HUDEP-2 (cell line): ENCODE measurements at regions not wholly inside any gene's neighbourhood (a gene's known extent, or its start where the extent isn't known, plus 50 kb on each side); places are given as distances from the start of the nearest gene placed in this dataset.
"Not testable (repeated sequence)": the region's sequence is repeated elsewhere in the genome, so short reads cannot be mapped to it uniquely, and the experiment has no call there.

Experiments used
- DNase-seq, 76 experiments: peaks; one replicate each; lab custom pipeline; 2025; ENCODE audit not compliant: unreplicated experiment in 76 of 76; lab: John Stamatoyannopoulos, UW

DNA sequence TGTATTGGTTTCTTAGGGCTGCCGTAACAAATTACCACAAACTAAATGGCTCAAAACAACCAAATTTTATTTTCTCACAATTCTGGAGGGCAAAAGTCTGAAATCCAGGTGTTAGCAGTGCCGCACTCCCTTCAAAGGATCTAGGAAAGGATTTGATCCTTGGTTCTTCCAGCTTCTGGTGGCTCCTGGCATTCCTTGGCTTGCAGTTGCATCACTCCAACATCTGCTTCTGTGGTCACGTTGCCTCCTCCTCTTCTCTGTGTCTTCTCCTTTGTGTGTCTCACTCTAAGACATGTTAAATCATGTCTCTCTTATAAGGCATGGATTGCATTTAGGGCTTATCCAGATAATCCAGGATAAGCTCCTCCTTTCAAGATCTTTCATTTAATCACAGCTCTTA lies 262.2 kb downstream of the MEX3B start:
- no peak for DNase-seq

DNA sequence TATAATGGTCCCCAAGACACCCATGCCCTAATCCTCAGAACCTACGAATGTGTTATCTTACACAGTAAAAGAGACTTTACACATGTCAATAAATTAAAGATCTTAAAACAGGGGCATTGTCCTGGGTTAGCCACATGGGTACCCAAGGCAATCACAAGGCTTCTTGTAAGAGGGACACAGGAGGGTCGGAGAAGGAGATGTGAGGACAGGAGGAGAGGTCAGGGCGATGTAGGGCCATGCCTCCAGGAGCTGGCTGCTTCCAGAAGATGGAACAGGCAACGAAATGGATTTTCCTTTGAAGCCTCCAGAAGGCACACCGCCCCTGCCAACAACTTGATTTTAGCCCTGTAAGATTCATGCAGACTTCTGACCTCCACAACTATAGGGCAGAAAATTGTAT lies 262.7 kb downstream of the MEX3B start:
- no peak for DNase-seq

DNA sequence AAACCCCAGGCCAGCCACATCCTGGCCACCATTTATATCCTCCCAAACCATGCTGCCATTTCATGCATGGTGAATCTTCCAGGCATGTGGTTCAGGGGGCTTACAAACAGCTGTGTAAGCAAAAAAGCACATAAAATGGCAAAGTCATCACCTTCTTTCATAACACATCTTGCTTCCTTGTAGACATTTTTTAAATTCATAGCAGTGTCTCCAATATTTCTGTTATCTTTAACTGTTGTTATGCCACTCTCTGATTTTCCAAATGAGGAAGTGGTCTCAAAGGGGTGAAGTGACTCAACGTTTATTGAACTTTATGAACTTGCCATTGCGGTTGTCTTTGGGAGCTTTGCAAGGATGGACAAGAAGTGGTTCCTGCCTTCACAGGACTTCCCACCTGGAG lies 264.4 kb downstream of the MEX3B start:
- no peak for DNase-seq

DNA sequence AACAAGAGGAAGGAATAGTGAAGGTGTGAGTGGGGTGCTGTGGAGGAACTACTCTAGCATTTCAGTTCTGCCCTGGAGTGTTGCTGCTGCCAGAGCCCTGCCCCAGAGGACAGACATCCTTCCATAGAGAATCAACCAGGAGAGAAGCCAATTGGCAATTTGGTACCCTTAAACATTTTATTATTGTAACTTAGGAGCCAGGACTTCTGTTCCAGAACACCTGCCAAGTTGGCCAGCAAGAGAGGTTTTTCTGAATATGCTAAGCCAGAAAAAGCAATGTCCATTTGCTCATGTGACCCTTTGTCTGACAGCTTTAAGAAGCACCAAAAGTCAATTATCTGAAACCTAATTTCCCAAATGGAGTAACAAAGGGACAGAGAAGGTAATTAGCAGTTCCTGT lies 264.9 kb downstream of the MEX3B start:
- DNase-seq: no peak

DNA sequence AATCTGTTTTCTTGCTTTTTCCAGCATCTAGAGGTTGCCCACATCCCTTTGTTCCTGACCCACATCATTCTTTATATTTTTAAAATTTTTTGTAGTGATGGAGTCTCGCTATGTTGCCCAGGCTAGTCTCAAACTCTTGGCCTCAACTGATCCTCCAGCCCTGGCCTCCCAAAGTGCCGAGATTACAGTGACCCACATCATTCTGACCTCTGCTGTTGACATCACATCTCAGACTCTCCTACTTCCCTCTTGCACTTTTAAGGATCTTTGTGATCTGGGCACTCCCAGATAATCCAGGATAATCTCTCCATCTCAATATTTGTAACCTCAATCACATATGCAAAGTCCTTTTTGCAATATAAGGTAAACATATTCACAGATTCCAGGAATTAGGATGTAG lies 266.6 kb downstream of the MEX3B start:
- no peak for DNase-seq

DNA sequence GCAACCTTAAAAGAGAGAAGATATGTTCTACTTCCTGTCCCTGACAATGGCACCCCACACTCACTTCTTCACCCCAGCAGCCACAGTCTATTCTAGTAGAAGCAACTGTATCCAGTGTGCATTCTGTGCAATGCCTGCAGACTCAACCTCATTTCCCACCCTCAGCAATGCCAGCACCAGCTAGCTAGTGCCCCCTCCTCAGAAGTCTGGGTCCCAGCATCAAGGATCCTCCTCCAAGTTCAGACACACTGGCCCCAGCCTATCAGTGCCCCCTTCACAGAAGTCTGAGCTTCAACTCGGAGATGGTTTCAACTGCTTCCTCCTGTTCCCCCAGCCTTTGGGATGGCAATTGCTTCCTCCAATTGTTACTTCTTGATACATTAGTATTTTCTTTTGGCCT lies 268.3 kb downstream of the MEX3B start:
- no peak for DNase-seq

DNA sequence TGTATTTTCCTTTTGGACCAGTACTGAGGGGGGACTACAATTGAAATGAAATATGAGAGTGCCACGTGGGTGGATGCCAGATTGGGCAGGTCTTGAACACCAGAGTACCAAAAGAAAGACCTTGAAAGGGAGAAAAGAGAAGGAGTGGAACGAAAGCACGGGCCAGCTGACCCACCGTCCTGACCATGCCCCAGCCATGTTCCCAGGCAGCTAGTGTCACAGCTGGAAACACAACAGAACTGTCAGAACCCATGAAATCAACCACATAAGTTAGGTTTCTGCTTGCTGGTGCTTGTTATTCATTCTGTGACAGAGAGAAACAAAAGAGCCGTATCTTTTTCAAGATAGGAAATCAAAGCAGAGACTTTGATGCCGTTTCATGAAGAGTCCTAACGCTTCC lies 268.8 kb downstream of the MEX3B start:
- no peak for DNase-seq

DNA sequence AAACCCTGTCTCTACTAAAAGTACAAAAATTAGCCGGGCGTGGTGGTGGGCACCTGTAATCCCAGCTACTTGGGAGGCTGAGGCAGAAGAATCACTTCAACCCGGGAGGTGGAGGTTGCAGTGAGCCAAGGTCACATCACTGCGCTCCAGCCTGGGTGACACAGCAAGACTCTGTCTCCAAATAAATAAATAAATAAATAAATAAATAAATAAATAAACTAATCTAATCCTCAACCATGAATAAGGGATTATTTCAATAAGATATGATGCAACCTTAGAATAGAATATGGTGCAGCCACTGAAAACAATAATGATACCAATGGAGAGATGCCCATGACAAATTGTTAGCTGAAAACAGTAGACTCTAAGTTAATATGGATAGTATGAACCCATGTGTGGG lies 270.0 kb downstream of the MEX3B start:
- not testable (repeated sequence) for DNase-seq

DNA sequence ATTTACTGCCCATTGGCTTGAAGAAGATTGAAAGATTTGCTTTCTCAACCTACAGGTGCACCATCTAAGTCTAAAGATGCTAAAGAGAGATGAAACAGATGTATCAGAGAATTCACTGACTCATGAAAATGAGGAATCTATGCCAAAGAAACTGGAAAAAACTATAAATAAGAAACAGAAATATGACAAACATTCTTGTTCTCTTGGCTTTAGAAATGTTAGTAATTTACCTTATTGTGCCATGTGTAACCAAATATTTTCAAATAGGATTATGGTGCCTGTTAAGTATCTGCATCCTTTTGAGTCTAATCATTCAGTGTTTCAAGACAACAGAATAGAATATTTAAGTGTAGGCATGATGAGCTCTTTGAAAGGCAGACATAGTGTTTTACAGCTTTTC lies 271.5 kb downstream of the MEX3B start:
- DNase-seq: no peak

DNA sequence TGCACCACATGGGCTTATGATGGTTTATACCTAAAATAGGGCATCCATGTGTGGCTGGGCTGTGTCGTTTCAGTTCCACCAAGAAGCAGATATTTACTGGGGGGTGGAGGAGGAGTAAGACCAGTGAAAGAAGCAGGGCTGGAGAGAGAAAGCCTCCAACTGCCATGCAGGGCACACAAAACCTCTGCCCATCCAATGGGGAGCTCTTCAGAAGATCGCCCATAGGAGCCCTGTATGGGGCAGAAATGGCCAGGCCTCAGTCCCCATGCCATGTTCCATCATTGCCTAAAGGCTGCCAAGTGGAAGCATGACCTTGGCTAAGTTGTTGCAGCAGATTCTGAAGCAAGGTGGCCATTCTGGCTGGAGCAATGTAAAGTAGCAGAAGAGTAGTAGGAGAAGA lies 277.0 kb downstream of the MEX3B start:
- no peak for DNase-seq

DNA sequence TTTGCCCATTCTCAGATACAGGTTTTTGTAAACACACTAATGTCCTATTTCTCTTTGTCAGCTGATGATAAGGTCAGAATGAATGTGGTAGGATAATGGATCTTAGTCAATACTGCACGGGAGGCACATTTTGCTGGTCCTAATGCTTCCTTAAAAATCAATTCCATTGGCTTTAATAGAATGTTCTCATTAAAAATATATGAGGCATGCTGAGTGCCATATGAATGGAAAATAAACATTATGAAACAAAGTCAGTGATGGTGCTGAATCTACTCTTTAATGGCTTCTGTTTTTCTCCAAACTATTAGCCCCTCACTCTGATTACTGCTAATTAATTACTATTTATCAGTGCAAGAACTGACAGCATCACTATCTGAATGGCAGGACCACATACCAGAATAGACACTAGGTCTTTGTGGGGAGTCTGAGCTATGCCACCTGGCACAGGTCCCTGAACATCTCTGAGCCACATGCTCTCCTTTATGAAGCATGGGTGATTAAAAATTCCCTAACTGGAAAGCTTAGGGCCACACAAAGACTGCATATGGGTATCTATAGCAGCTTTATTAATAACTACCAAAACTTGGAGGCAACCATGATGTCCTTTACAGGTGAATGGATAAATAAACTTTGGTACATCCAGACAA lies 278.9 kb downstream of the MEX3B start:
- DNase-seq: no peak

DNA sequence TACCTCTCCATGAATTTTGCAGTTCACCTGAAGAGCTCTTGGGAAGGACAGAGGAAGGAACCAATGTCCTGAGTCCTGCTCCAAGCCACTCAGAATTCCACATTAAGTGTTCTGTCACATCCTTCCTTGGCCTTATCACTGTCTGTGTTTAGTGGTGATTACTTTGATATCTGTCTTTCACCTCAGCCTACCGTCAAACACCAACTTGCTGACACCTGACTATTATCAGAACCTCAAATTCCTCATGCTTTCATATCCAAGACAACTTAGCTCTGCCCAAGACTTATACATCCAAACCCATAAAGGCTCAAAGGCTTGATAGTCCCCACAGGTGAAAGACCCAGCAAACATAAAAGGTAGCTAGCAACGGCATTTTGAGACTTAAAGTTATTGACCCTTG lies 280.0 kb downstream of the MEX3B start:
- DNase-seq: no peak

DNA sequence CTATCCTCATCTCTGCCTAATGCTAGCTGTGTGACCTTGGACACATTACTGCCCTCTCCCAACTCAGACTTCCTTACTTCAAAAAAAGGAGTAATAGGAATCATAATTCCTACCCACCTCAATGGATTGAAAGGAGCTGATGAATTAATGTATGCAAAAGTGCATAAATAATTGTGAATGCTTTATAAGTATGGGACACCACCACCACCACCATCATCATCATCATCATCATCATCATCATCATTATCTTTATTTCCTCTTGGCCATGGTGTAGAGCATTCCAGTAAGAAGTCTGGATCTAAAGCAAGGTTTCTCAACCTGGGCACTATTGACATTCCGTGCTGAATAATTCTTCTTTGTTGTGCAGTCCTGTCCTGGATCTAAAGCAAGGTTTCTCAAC lies 282.5 kb downstream of the MEX3B start:
- no peak for DNase-seq

DNA sequence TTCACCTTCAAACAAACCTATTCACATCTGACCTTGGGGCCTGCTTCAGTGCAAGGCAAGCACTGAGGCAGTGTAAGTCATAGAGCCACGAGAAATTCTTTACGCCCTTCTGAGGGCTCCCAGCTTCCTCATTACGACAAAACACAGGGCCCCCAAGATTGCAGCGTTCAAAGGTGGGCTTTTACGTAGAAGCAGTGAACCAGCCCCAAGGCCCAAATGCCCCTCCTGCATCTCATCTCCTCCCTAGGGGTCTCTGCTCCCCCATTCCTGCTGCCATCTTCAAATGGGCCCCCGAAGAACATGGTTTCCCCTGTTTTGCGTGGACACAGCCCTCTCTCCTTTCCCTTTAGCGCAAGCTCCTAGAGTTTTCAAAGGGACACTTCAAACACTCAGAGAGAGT lies 285.1 kb downstream of the MEX3B start:
- DNase-seq: no peak

DNA sequence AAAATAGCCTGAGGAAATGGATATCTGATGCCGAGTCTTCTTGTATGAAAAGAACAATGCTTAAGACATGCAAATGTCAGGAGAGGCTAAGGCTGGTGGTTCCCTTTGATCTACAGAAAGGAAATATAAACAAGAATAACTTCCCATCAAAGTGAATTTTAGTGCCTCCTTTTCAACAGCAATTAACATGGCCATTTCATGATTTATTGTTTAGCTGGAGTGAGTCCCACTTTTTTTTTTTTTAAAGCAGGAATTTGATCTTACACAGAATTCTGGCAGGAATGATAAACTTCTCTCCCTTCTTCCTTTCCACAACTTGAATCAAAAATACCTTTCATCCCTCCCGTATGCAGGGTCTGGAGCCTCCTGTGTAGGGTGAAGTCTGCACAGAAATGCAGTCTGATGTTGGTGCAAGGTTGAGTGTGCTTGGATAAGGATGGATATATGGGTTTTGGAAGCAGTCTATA lies 287.0 kb downstream of the MEX3B start:
- no peak for DNase-seq

DNA sequence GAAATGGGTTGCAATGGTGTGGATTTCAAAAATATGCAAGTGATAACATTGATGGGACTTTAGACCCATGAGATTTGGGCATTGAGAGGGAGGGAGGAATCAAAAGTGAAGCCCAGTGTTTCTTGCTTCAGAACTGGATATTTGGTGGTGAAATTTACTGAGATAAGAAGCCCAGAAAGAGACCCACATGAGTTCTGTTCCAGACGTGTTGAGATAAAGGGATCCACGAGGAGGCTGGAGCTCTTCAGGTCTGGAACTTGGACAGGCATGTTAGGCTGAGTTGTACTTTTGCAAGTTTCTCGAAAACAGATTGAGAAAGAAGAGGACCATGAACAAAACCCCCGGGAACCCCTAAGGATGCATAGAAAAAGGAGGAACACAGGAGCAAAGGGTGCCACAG lies 290.2 kb downstream of the MEX3B start:
- DNase-seq: no peak

DNA sequence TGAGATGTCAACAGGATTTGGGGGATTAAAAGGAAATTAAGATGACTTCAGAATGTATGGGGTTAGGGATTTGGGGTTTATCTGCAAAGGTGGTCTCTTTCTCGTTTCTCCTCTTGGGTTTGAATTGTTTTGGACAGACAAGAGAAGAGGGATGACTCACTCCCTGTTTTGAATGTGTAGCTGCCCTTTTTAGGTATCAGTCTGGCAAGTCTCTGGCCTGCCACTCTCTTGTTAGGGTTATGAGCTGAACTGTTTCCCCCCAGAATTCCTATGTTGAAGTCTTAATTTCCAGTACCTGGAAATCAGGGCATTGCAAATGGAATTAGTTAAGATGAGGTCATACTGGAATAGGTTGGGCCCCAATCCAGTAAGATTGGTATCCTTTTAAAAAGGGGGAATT lies 291.7 kb downstream of the MEX3B start:
- no peak for DNase-seq

DNA sequence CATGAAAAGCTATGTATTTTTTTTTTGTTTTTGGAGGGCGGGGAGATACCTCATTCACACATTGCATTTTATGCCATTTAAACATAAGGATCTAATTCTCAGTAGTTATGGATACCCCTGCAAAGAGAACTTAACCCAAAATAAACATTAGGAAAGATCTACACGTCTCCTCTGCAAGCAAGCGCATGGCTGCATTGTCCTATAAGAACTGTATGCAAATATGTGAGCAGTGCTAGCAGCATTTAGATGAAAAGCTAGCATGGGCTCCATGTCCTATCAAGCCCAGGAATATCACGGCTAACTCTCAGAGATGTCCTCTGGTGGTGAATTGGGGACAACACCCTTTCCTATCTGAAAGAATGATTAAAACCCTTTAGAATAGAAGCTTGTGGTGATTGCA lies 292.8 kb downstream of the MEX3B start:
- no peak for DNase-seq

DNA sequence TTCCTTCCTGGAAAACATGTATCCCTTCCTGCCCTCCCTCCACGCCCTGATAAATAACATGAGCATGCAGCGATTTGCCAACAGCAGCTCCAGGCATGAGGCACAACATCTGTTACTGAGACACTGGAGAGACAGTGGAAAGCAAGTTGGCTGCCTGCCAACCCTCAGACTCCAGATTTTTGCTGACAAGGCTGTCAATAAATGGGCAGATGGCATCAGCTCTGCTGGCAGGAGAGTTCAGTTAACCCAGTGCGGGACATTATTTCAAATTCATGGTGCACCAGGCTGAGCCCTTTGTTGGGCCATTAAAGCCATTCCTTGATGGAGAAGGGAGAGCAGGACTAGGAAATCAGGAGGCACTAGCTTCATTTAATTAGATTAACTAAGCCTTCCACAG lies 293.3 kb downstream of the MEX3B start:
- peak in 7 of 76 experiments; percentile 1 to 16 (median 6) for DNase-seq

DNA sequence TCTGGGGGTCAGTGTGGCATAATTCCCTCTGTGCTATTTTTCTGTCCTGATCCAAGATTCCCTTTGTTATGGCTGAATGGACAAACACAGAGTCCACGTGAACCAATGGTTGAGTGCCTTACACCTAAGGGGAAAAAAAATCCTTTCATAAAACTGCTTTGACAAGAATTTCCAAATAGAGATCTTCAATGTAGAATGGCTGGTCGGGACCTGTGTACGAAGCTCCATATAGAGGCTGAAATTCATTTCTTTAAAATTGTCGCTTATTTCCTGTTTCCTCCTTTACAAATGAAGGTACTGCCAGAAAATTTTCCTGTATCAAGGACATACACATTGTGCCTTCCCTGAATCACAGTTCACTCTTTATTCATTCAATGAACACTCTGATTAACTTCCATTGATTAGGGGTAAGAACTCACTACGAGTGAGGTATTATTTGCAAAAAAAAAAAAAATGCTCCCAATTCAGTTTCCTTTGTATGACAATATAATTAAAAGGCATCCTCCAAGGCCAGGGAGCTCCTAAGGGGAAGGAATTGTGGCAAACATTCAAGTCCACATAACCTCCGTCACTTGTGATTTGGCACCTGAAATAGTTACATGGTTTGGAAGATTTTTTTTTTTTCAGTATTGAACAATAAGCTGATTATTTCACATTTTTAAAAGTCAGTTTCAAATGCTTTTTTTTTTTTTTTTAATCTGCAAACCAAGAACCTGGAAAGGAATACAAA lies 293.8 kb downstream of the MEX3B start:
- DNase-seq: no peak

DNA sequence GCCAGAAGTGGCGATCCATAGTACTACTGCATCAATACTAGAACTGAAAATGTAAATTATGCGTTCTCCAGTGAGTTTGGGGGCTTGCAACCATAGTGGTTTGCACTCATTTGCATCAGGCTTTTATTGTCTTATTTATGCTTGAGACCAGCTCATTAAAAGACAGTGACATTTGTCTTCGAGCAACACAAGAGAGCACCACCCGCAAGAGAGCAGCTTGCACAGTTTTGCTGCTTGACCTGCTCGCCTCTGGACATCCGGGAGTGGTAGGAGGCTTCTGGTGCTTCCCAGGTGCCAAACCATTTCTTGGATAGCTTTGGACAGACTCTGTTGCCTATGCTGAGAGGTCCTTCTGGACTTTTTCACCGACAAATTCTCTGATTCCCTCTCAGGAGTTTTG lies 294.6 kb downstream of the MEX3B start:
- DNase-seq: no peak

DNA sequence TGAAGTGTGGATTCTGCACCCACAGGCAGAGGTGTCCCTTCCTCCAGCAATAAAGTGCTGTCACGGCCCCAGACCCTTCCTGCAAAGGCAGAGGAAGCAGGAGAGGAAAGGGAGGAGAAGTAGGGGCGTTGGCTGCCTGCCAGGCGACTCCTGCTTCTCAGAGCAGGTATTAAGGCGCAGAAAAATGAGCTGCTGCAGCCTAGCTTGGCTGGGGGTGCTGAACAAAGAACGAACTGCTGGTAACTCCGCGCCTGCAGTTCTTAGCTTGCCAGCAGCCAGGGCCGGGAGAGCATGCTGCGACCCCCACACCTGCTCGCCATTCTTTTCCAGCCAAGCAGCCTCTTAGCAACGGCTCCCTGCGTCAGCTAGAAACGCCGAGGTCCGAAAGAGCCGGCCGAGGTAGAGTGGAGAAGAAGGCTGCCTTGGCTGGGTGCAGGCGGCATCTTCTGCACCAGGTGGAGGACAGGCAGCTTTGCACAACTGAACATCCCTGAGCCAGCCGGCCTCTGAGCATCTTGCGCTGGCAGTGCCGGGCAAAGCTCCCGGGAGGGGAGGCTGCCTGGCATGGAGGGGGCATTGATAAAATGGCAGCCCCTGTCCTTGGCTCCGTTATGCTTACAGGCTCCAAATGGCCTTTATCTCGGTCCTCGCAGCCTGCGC lies 296.0 kb downstream of the MEX3B start:
- no peak for DNase-seq
